Amygdala (tissue), 56 donors: ENCODE measurements at regions not wholly inside any gene's neighbourhood (a gene's known extent, or its start where the extent isn't known, plus 50 kb on each side); places are given as distances from the start of the nearest gene placed in this dataset.
A peak's percentile ranks its signal among the peaks of the same experiment; 100 is the strongest.

Experiments used
- DNase-seq, 56 donors: peaks; one replicate each; lab custom pipeline; 2025; lab: John Stamatoyannopoulos, UW

- no peak for DNase-seq
Measured at GRCh38 chr6:165091121-165091785, 218.2 kb downstream of the C6orf118 start.

GRCh38 chr6:165090242-165090641 is 219.2 kb downstream of the C6orf118 start:
- DNase-seq, result peak in 2 of 56 donors; percentile 7 to 28

GRCh38 chr6:165086814-165087213 is 222.6 kb downstream of the C6orf118 start:
- DNase-seq, result no peak

GRCh38 chr6:165082636-165083035 is 226.8 kb downstream of the C6orf118 start:
- no peak for DNase-seq

- DNase-seq, result no peak
Measured at GRCh38 chr6:165081944-165082532, 227.4 kb downstream of the C6orf118 start.

GRCh38 chr6:165077876-165078275 is 231.5 kb downstream of the C6orf118 start:
- no peak for DNase-seq

- DNase-seq, result no peak
Measured at GRCh38 chr6:165071906-165072305, 237.5 kb downstream of the C6orf118 start.

GRCh38 chr6:165060720-165061119 is 248.7 kb downstream of the C6orf118 start:
- DNase-seq, result no peak

GRCh38 chr6:165059032-165059431 is 250.4 kb downstream of the C6orf118 start:
- no peak for DNase-seq

GRCh38 chr6:165056292-165056691 is 253.1 kb downstream of the C6orf118 start:
- no peak for DNase-seq

GRCh38 chr6:165055231-165055630 is 254.2 kb downstream of the C6orf118 start:
- DNase-seq, result peak in 11 of 56 donors; percentile 1 to 28 (median 11)

GRCh38 chr6:165052561-165053480 is 256.6 kb downstream of the C6orf118 start:
- DNase-seq, result no peak

- DNase-seq, result peak in 5 of 56 donors; percentile 4 to 13 (median 6)
Measured at GRCh38 chr6:165049362-165049761, 260.0 kb downstream of the C6orf118 start.

- no peak for DNase-seq
Measured at GRCh38 chr6:165047952-165048351, 261.5 kb downstream of the C6orf118 start.

GRCh38 chr6:165045631-165046030 is 263.8 kb downstream of the C6orf118 start:
- DNase-seq, result no peak

GRCh38 chr6:165042912-165043311 is 266.5 kb downstream of the C6orf118 start:
- DNase-seq, result no peak

GRCh38 chr6:165040440-165040839 is 269.0 kb downstream of the C6orf118 start:
- no peak for DNase-seq

- DNase-seq, result no peak
Measured at GRCh38 chr6:165034271-165034741, 275.1 kb downstream of the C6orf118 start.

GRCh38 chr6:165031502-165031901 is 277.9 kb downstream of the C6orf118 start:
- no peak for DNase-seq

GRCh38 chr6:165025040-165025439 is 284.4 kb downstream of the C6orf118 start:
- DNase-seq, result no peak

GRCh38 chr6:165019681-165020080 is 289.7 kb downstream of the C6orf118 start:
- DNase-seq, result no peak
